HG02973 (cell line): ENCODE measurements at regions not wholly inside any gene's neighbourhood (a gene's known extent, or its start where the extent isn't known, plus 50 kb on each side); places are given as distances from the start of the nearest gene placed in this dataset.
"Not testable (repeated sequence)": the region's sequence is repeated elsewhere in the genome, so short reads cannot be mapped to it uniquely, and the experiment has no call there.

Experiments used
- ATAC-seq: cut with Tn5 transposase; IDR thresholded peaks from one replicate; pipeline ENCODE4 v1.9.1; 2021; ENCODE audit warnings: moderate library complexity; ENCODE audit not compliant: unreplicated experiment

DNA sequence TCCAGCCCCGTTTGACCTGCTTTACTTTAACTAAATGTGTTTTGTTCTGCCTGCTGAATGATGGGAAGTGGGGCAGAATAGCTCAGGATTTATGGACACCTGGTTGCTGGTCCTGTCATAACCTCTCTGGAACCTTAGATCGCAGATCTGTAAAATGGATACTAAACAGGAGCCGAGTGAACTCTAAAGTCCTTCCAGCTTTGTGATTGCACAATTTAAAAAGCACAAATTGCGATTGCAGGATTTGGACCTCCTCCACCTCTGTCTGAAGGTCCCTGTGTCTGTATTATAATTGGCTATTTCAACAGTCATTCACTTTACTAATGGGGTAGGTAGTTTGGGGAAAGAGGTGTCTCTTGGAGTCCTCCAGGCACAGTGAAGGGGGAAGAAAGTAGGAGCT is 220.4 kb downstream of the LY86 start:
- ATAC-seq: no peak

DNA sequence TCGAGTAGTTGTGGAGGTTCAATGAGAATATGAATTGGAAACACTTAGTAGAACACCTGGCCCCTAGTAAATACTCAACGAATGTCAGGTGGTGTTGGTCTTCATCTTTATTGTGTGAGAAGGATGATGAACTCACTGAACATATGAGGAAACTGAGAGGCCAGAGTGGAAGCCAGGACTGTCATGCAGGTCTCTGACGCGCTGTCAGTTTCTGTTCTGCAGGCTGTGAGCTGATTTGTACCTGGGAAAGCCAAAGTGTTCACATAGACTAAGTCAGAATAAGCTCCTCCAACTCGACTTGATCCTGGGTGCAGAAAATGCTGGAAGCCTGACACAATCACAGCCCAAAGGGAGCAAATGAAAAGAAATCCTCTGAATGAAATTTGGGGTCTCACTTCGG is 222.2 kb downstream of the LY86 start:
- peak; percentile 54 for ATAC-seq

DNA sequence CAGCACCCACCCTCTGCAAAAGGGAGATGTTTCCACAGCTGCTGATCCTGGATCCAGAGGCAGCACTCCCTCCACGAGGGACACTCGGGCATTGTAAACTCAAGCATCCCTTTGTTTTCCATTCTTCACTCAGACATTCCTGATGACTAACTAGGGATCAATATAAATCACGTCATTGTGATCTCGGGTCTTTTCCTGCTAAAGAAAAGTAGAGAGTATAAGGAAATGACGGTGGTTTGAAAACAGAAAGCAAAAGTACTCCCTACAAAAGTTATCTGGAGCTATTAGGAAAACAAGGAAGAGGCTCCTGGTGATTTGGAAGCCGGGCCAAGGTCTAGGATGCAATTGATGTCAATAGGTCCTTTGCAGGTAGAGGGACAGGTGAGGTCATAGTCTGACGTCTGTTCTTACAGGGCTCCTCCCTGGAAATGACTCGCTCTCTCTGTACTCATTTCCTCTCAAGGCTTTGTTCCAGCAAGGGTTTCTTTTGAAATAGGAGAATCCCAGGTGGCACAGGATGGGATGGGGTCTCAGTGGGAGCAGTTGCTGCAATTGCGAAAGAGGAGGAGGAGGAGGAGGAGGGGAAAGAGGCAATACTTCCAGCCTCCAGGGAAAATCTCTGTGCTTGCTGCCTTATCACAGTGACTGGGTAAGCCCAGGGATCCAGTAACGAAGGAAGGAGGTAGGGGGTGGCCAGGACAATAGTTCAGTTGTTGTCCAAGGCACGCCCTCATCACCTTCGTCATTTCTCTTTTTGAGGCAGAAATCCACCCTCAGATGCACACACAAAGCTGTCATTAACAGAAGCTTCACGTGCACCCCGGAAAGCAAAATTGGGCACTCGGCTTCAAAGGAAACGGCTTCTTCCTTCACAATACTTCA is 222.8 kb downstream of the LY86 start:
- ATAC-seq: peak; percentile 5

DNA sequence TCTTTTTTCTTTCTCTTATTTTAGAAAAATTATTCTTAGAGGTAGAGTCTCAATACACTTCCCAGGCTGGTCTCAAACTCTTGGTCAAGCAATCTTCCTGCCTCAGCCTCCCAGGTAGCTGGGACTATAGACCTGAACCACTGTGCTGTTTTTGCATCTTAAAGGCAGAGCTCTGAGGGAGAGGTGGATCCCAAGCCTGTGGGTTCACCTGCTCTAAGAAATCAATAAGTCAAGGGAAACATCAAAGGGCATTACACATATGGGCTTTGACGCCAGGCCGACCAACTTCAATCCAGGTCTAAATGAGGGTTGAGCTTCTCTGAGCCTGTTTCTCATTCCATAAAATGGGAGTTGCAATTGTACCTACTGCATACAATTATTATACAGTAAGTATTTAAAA is 223.9 kb downstream of the LY86 start:
- ATAC-seq: no peak

DNA sequence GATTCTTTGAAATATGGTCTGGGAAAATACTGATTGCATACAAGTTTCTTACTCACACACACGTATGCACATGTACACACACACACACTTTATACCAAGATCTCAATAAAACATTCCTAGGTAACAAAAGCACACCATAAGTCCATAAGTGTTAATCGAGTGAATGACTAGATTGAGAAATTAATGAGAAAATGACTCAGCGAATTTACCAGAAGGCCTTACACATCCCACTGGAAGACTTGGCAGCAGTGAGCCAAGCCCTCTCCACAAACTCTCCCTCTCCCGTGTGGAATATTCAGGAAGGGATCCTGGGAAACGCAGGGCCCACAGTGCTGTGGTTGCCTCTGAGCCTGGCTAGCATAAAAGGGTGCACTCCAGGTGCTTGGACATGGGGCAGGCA is 227.2 kb downstream of the LY86 start:
- no peak for ATAC-seq

DNA sequence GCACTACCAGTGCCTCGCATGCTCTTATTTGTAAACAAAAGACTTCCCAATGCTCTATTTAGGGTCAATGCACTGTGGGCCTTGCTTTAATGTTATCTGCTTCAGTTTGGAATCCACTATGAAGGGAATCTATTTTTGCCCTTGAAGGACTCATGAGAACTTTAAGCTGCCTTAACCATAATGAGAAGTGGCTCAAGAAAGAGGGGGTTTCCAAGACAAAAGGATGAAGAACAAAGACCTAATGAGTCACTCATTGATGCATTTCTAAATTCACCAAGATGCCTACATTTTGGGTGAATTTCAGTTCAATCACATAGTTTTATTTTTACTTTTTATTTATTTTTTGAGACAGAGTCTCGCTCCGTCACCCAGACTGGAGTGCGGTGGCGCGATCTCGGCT is 228.2 kb downstream of the LY86 start:
- no peak for ATAC-seq

DNA sequence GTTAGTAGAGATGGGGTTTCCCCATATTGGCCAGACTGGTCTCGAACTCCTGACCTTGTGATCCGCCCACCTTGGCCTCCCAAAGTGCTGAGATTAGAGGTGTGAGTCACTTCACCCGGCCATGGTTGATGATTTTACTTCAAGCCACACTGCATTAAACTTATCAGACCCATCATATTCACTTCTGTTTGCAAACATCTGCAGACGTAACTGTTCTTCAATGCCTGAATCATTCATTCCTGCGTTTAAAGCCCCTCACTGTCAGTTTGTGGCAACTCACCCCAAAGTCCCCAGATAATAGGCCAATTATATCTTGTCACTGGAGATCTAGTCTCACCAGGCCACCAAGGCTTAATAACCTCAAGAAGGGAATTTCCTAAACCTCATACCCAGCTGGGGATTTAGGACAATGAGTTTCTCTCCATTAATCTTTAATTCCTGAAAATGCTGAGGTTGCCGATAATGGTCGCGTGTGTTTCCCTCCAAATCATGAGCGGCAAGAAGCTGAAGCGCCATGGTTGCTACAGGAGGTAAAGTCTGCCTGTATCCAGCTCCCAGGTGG is 229.6 kb downstream of the LY86 start:
- ATAC-seq: no peak

DNA sequence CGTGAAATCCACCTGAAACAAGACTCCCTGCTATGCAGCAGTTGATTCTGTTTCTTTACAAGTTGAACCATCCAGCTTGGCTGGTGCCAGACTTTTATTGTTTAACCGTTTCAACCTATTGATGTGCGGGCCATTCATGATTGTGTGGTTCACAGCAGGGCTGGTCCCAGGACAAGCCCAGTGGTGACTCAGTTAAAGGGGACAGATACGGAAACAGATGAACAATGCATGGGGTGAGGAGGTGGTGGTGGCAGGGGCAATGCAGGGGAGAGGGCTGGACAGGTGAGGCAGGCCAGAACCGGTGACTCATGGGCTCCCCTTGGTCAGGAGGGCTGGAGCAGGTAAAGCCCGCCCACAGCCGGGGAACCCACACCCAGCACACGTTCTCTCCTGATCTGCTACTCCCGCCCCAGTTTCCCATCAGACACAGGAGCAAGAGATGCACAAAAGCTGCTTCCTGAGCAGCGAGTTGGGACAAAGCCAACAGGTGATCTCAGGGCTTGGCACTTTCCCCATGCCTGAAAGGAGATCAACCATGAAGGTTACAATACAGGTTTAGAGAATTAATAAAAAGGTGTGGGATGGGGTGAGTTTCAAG is 232.2 kb downstream of the LY86 start:
- no peak for ATAC-seq

DNA sequence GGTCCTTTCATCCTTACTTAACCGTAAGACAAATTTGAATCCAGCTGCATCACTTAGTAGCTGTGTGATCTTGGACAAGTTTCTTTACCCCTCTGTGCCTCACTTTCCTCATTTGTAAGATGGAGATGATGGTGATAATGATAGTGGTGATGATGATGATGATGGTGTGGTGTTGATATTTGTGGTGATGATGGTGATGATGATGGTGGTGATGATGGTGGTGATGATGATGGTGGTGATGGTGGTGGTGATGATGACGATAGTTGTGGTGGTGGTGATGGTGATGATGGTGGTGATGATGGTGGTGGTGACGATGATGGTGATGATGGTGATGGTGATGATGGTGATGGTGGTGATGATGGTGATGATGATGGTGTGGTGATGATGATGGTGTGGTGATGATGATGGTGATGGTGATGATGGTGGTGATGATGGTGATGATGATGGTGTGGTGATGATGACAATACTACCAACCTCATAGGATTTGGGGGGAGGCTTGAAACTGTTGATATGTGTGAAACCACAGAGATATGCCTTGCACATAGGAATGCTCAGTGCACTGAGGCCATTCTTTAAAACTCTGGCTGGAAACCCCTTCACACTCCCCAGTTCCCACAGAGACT is 233.2 kb downstream of the LY86 start:
- ATAC-seq: no peak

DNA sequence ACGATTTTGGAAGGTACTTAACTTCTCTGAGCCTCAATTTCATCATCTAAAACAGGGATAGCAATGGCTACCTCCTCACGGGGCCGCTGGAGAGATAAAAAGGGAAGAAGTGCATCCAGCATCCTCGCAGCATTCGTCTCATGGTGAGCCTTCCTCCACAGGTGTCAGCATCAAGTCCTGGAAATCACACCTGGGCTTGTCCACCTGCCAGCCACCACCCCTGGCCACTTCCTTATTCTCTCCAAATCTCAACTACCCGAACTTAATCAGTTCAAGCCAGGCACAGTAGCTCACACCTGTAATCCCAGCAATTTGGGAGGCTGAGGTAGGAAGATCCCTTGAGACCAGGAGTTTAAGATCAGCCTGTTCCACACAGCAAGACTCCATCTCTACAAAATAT is 234.5 kb downstream of the LY86 start:
- ATAC-seq: no peak

DNA sequence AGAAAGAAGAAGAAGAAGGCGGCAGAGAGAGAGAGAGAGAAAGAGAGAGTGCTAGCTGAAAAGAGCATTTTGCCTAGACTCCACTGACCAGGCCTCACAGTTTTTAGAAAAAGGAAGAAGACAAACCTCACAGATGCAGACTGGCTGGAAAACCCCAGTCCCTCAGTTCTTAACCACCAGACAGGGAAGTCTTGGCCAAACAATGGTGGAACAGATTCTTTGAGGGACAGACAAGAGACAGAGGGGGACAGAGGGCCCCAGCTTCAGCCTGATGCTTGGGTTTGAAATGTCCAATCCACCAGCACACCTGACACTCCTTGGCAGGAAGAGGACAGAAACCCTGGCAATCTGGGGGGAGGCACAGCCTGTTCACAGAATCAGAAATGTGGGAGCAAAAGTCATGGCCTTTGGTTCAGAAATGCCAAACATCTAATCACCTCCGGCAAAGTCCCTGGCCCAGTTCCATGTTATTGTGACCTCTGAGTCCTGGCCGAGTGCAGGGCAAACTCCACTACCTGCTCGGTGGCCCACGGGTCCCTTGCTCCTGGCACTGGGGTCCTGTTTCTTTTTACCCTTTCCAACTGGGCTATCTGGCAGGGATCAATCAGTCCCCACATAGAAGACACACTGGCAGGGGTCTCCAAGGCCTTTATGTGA is 235.2 kb downstream of the LY86 start:
- ATAC-seq: no peak

DNA sequence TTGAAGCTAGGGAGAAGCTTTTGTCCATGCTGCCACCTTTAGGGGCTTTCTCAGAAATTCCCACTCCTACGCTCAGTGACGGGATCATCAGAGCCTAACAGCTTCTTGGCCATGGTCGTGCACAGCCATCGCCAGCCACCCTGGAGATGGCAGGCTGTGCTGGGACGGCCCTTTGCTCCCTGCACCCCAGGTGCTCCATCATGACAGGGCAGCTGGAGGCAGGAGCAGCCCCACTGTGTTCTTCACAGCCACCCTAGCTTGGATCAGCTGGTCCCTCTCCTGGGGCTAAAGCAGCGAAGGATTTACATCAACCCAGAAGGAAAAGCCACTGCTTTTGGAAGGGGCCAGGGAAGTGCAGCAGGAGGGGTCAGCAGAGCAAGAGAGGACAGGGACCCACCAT is 235.9 kb downstream of the LY86 start:
- ATAC-seq: no peak

DNA sequence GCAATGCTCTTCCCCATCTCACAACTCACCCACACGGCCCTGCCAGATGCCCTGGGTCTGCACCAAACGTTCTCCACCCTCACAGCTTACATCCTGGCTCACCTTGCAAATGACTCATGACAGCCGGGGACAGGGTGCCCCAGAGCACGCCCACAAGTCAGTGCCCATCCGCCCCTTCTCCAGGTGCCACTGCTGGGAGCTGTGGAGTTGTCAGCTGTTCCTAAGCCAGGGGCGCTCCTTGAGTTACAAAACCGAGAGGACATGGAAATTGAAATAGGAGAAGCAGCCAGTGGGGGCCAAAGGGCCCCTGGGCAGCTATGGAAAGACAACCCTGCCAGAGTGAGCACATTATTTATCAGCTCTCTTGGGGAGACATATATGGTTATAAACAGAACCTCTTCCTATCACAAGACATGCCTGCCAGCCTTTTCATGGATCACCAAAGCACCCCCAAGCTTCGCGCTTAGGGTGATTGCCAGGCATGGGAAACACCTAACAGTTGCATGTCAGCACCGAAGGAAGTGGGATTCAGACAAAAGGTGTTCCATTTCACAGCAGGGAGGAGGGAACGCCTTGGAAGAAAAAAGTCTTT is 236.8 kb downstream of the LY86 start:
- ATAC-seq: no peak

DNA sequence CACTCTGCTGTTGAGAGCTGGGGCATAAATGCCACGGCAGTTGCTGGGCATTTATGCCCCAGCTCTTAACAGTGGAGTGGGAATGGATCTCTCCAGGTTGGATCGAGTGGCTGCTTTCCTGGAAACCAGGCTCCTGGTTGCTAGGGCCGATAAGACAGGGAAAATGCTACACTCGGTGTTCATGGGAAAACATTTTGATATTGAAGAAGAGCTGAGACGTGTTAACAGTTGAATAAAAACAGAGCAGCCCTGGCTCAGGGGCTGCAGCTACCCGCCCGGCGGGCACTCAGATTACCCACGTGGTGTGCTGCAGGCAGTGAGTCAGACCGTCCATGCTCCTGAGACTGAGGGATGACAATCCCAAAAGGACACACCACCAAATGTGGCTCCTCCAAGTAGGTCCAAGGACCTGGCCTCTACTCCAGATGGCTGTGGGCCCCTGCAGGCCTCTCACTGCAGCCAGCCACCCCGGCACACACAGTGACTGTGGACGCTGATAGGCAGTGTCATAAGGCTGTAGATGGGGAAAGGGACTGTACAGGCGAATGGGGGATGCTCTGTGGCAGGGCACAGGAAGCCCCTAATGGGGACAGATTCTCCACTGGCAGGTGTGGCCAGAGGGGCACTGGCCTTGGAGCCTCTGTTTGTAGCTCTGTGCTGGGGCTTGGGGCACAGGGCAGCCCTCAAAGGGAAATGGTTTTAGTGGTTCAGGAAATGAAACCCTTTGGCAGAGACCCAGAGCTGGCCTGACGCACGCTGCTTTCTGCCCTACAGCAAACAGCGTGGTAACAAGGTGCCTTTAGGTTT is 237.8 kb downstream of the LY86 start:
- ATAC-seq: peak; percentile 56

DNA sequence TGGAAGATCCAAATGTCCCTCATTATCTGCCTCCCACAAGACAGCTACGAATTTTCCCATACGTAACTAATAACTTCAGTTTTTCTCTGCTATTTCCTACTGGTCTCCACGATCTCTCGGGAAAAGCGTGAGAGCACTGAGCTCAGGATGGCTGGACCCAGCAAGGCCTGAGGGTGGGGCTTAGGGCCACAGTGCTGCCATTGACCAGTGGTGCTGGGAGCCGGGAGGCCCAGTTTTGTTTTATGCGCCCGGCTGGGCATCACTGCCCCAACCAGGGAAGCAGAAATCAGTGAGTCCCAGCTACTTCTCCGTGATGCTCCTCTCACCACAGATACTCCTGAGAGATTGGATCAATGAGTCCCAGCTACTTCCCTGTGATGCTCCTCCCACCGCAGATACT is 238.4 kb downstream of the LY86 start:
- ATAC-seq: no peak

DNA sequence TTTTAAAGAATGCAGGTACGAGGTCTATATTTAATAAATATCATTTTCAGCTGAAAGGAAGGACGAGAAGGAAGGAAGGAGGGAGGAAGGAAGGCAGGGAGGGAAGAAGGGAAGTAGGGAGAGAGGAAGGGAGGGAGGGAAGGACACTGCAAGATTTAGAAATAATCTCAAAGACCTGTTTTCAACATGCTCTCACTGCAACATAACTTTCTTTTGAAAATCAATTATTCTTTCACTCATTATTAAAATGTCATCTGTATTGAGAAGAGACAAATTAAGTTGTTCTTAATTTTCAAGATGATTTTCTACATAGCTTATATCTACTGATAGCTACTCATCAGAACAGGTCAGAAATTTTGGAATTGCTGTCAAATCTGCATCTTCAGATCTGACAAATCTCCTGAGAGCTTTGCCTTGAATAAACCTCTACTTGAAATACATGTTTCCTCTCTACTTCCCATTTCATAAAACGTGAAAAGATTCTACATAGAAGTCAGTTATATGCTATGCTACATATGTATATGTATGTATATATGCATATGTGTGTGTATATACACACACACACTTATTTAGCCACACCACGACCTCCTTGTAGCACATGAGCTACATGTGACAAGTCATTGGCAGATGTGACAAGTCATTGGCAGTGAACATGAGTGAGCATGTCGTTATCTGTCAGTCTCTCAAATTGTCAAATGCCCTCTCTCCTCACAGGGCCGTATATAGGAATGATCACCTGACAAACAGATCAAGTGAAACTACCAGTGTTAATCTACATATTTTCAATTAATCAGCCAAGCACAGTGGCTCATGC is 241.6 kb downstream of the LY86 start:
- no peak for ATAC-seq

DNA sequence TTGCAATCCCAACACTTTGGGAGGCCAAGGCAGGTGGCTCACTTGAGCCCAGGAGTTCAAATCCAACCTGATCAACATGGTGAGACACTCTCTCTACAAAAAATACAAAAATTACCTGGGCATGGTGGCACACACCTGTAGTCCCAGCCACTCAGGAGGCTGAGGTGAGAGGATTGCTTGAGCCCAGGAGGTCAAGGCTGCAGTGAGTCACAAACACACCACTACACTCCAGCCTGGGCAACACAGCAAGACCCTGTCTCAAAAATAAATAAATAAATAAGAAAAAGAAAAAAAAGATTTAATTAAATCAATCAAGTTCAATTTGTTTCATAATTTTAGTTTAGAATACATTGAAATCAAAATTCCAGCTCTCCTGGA is 242.2 kb downstream of the LY86 start:
- not testable (repeated sequence) for ATAC-seq

DNA sequence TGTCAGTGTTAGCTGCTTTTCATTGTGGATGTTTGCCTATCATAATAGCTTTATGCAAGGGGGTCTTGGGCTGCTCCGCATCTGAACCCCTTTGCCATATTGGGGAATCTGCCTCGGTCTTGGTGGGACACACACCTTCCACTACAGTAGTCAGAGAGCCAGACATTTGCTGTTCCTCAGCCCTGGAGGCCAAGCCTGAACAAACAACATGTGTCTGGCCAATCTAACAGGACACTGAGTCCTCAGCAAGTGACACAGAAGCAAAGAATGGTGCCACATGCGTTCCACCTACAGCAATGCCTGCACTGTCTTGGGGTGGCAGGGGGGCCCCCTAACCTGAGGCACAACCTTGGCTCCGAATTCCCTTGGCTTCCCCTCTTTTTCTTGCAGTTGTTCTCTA is 243.9 kb downstream of the LY86 start:
- no peak for ATAC-seq
